HL-60 (cell line): ENCODE measurements at regions not wholly inside any gene's neighbourhood (a gene's known extent, or its start where the extent isn't known, plus 50 kb on each side); places are given as distances from the start of the nearest gene placed in this dataset.
A peak's percentile ranks its signal among the peaks of the same experiment; 100 is the strongest.
"Not testable (repeated sequence)": the region's sequence is repeated elsewhere in the genome, so short reads cannot be mapped to it uniquely, and the experiment has no call there.

ENCODE experiments used
- DNase-seq, 2 experiments: peaks; one replicate each; pipeline ENCODE4 v3.0.0-alpha.2; 2010 to 2020; ENCODE audit warnings: low read depth in 1 of 2, low spot score in 1 of 2
- H3K27ac ChIP-seq: fragments of 250-450 bp; sonication (Bioruptor Pico); replicated peaks from 2 replicates; pipeline ENCODE4 v1.5.1; 2020; ENCODE audit warnings: mild to moderate bottlenecking, moderate library complexity
- H3K27me3 ChIP-seq: fragments of 250-450 bp; sonication (Bioruptor Pico); 2 replicates; pipeline ENCODE4 v1.5.1; 2021; ENCODE audit warnings: mild to moderate bottlenecking, moderate library complexity; ENCODE audit not compliant: insufficient read depth, poor library complexity, severe bottlenecking
- H3K4me3 ChIP-seq: replicated peaks from 2 replicates; pipeline ENCODE4 v1.5.1; 2011; ENCODE audit warnings: mild to moderate bottlenecking, control low read depth, low read length; ENCODE audit not compliant: insufficient read depth
- CTCF ChIP-seq: IDR thresholded peaks from one replicate; pipeline ENCODE4 v1.5.1; 2011; ENCODE audit warnings: low read length, control low read depth, inconsistent platforms; ENCODE audit not compliant: insufficient read depth
- GABPA ChIP-seq: IDR thresholded peaks from 2 replicates; pipeline ENCODE4 v1.6.1; 2012; ENCODE audit warnings: low read depth
- POLR2AphosphoS5 ChIP-seq: IDR thresholded peaks from 2 replicates; pipeline ENCODE4 v1.6.1; 2012; ENCODE audit warnings: low read depth
- REST ChIP-seq: IDR thresholded peaks from 2 replicates; pipeline ENCODE4 v1.6.1; 2012; ENCODE audit warnings: low read depth; ENCODE audit not compliant: insufficient replicate concordance
- SPI1 ChIP-seq: IDR thresholded peaks from 2 replicates; pipeline ENCODE4 v1.6.1; 2012; ENCODE audit warnings: low read depth, mild to moderate bottlenecking, borderline replicate concordance

DNA sequence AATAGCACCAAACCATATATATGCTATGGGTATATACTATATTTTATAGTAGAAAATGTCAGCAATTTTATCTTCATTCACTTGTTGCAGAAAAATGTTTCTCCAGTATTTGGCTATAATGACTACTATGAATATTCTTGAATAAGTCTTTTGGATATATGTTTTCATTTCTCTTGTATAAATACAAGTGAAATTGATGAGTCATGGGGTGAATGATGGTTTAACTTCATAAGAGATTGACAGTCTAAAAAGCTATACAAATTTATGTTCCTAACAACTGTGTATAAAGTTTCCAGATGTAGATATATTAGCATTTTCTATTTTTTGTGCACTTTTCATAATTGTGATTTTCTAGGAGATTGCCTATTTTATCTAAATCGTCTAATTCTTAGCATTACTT lies 714.8 kb downstream of the TRHDE start:
- Histone ChIP-seq H3K27me3 (no peaks in the 10 kb centered on the region), H3K27ac (no peak overlapping the region), H3K4me3 (no peak overlapping the region)
- no peak for DNase-seq
- TF ChIP-seq POLR2AphosphoS5 (no peak), GABPA (no peak), SPI1 (no peak), CTCF (no peak), REST (no peak)

DNA sequence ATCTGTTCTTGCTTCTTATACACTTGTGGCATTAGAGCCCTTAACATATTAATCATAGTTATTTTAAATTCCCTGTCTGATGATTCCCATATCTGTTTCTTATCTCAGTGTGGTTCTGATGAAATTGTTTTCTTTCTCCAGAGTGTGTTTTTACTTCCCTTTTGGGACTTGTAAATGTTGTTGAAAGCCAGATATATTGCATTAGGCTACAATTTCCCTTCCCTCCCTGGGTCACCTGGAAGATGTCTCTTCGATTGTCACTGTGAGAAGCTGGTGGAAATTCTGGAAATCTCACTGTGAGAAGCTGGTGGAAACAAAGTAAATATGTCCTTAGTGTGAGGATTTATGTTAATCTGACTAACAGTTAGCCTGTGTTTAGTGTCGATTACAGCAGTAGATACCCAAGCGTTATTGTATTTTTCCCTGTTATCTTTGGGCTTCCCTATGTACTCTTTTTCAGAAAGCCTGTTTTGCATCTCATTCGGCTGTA lies 717.3 kb downstream of the TRHDE start:
- no peak overlapping the region for H3K4me3 ChIP-seq
- no peak overlapping the region for H3K27ac ChIP-seq
- DNase-seq = no peak
- no peak for TF ChIP-seq POLR2AphosphoS5
- H3K27me3 ChIP-seq = no peaks in the 10 kb centered on the region

GRCh38 chr12:72995029-72995428 lies 722.9 kb downstream of the TRHDE start:
- not testable (repeated sequence) for H3K4me3 ChIP-seq, H3K27me3 ChIP-seq, DNase-seq, H3K27ac ChIP-seq

DNA sequence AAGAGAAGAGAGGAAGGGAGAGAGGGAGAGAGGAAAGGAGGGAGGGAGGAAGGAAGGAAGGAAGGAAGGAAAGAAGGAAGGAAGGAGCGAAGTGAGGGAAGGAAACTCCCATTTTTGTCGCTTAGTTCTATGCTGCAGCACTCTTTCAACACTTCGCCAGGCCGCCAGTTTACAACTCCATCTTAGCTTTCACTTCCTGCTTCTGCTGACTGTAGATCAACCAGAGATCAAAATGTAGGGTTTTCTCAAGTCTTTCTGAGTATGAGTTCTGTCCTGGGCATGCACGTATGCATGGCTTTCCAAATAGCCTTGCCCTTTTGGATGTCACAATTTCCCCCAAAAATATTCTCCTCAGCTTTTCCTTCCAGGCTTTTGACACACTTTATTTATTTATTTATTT lies 723.4 kb downstream of the TRHDE start:
- no peaks in the 10 kb centered on the region for H3K27me3 ChIP-seq
- H3K27ac ChIP-seq = no peak overlapping the region
- DNase-seq = peak in 1 of 2 experiments; percentile 6
- no peak overlapping the region for H3K4me3 ChIP-seq
- TF ChIP-seq POLR2AphosphoS5 = no peak
- TF ChIP-seq SPI1 = no peak
- TF ChIP-seq REST = no peak
- TF ChIP-seq CTCF = no peak
- no peak for TF ChIP-seq GABPA

DNA sequence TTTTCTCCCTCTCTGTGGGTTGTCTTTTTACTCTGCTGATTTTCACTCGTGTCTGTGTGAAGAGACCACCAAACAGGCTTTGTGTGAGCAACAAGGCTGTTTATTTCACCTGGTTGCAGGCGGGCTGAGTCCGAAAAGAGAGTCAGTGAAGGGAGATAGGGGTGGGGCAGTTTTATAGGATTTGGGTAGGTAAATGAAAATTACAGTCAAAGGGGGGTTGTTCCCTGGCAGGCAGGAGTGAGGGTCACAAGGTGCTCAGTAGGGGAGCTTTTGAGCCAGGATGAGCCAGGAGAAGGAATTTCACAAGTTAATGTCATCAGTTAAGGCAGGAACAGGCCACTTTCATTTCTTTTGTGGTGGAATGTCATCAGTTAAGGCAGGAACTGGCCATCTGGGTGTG lies 729.6 kb downstream of the TRHDE start:
- not testable (repeated sequence) for H3K4me3 ChIP-seq, H3K27me3 ChIP-seq, DNase-seq, H3K27ac ChIP-seq

DNA sequence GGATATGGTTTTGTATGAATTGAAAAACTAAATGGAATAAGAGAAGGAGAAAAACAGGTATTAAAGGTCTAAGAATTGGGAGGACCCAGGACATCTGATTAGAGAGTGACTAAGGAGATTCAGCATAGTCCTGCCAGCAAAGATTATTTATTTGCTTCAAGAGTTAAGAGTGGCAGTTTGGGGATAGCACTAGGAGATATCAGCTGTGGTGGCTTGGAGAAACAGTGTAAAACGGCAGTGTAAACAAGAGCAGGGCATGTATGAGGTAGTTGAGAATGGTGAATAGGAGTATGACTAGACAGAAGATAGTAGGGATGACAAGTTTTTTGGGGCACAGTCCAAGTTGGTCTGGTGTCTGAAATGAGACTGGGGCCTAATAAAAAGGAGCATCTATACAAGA lies 730.3 kb downstream of the TRHDE start:
- not testable (repeated sequence) for H3K4me3 ChIP-seq, DNase-seq, H3K27me3 ChIP-seq, H3K27ac ChIP-seq
